CD4-positive, alpha-beta memory T cell (primary cell): ENCODE measurements at regions not wholly inside any gene's neighbourhood (a gene's known extent, or its start where the extent isn't known, plus 50 kb on each side); places are given as distances from the start of the nearest gene placed in this dataset.

ENCODE experiments used
- CTCF ChIA-PET: fragments of 350-600 bp; sonication (Branson Sonifier 250); formaldehyde crosslinking; loops from one replicate; lab custom pipeline; 2021; ENCODE audit warnings: inconsistent platforms; ENCODE audit not compliant: partially characterized antibody; lab: Charles Lee
- POLR2A ChIA-PET: fragments of 350-600 bp; sonication (Branson Sonifier 250); formaldehyde crosslinking; loops from one replicate; lab custom pipeline; 2021; ENCODE audit not compliant: partially characterized antibody; lab: Charles Lee
- DNase-seq, 5 donors: peaks; one replicate each; pipeline versions ENCODE4 v3.0.0 to v3.0.0-alpha.2; 2020 to 2022; ENCODE audit warnings: mixed read lengths in 1 of 5
- H3K27ac ChIP-seq: one replicate; pipeline ENCODE4 v1.7.0; 2013; ENCODE audit warnings: low read depth, low read length
- H3K27me3 ChIP-seq: 2 replicates; pipeline ENCODE4 v1.7.0; 2013; ENCODE audit warnings: mild to moderate bottlenecking, low read length, moderate library complexity; ENCODE audit not compliant: insufficient read depth
- H3K36me3 ChIP-seq: 2 replicates; pipeline ENCODE4 v1.7.0; 2013; ENCODE audit warnings: mild to moderate bottlenecking, low read length, moderate library complexity; ENCODE audit not compliant: insufficient read depth
- H3K4me1 ChIP-seq: 2 replicates; pipeline ENCODE4 v1.7.0; 2013; ENCODE audit warnings: mild to moderate bottlenecking, low read length, moderate library complexity; ENCODE audit not compliant: insufficient read depth
- H3K4me3 ChIP-seq, 2 donors: one replicate each; pipeline ENCODE4 v1.7.0; 2013; ENCODE audit warnings: low read length in 2 of 2, mild to moderate bottlenecking in 1 of 2
- H3K9me3 ChIP-seq, 2 donors: one replicate each; pipeline ENCODE4 v1.7.0; 2013; ENCODE audit warnings: low read length in 2 of 2, control low read depth in 1 of 2; ENCODE audit not compliant: control insufficient read depth in 1 of 2
- H3K27ac Mint-ChIP-seq, 7 donors: one replicate each; pipeline ENCODE4 v1.8.0; 2020 to 2021; ENCODE audit warnings: mixed read lengths in 7 of 7, mild to moderate bottlenecking in 6 of 7, inconsistent platforms in 3 of 7, moderate library complexity in 3 of 7
- H3K27me3 Mint-ChIP-seq, 2 donors: one replicate each; pipeline ENCODE4 v1.8.0; 2020 to 2021; ENCODE audit warnings: mixed read lengths in 2 of 2
- H3K36me3 Mint-ChIP-seq, 2 donors: one replicate each; pipeline ENCODE4 v1.8.0; 2020 to 2021; ENCODE audit warnings: mixed read lengths in 2 of 2, inconsistent platforms in 1 of 2, mild to moderate bottlenecking in 1 of 2
- H3K4me1 Mint-ChIP-seq, 4 donors: one replicate each; pipeline ENCODE4 v1.8.0; 2020 to 2021; ENCODE audit warnings: mixed read lengths in 4 of 4, mild to moderate bottlenecking in 1 of 4
- H3K4me3 Mint-ChIP-seq, 8 donors: one replicate each; pipeline ENCODE4 v1.8.0; 2020 to 2021; ENCODE audit warnings: mixed read lengths in 8 of 8, mild to moderate bottlenecking in 7 of 8, moderate library complexity in 6 of 8, inconsistent platforms in 3 of 8
- H3K9me3 Mint-ChIP-seq, 8 donors: one replicate each; pipeline ENCODE4 v1.8.0; 2020 to 2021; ENCODE audit warnings: mixed read lengths in 8 of 8, mild to moderate bottlenecking in 5 of 8, inconsistent platforms in 3 of 8, moderate library complexity in 1 of 8
- intact Hi-C: fragments of 100-400 bp; cut with micrococcal nuclease; formaldehyde crosslinking; loops from one replicate; pipeline ENCODE4 v1.15.1; 2023

DNA sequence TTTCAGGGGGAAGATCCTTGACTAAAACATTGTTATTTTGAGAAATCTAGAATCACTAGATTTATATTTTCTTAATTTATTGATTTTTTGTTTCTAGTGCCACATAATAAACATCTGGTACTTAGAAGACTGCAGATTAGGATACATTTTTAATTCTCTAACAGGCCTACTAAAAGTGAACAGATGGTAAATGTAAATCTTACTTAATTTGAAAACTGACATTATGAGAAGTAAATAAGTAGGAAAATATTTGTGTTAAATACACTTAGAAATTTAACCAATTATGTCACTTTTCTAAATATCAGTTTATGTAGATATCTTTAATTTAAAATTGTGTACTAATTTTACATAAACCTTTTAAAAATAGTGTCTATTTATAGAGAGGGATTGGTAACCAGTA is 2255.6 kb upstream of the PCDH20 start:
- H3K36me3 ChIP-seq = no peaks in the 10 kb centered on the region
- H3K27me3 ChIP-seq = no peaks in the 10 kb centered on the region
- H3K9me3 Mint-ChIP-seq = peaks cover 0 to 6% (median under 1%) of the 10 kb centered on the region in 8 donors
- no peak overlapping the region for H3K27ac Mint-ChIP-seq
- DNase-seq = no peak
- intact Hi-C loops = no loop called here
- H3K4me1 Mint-ChIP-seq = no peaks in the 10 kb centered on the region
- H3K4me3 Mint-ChIP-seq = no peak overlapping the region
- H3K36me3 Mint-ChIP-seq = no peaks in the 10 kb centered on the region
- no peaks in the 10 kb centered on the region for H3K9me3 ChIP-seq
- no peaks in the 10 kb centered on the region for H3K4me1 ChIP-seq
- ChIA-PET CTCF (no interaction called here), POLR2A (no interaction called here)
- H3K27me3 Mint-ChIP-seq = no peaks in the 10 kb centered on the region
- no peak overlapping the region for H3K4me3 ChIP-seq
- no peak overlapping the region for H3K27ac ChIP-seq

DNA sequence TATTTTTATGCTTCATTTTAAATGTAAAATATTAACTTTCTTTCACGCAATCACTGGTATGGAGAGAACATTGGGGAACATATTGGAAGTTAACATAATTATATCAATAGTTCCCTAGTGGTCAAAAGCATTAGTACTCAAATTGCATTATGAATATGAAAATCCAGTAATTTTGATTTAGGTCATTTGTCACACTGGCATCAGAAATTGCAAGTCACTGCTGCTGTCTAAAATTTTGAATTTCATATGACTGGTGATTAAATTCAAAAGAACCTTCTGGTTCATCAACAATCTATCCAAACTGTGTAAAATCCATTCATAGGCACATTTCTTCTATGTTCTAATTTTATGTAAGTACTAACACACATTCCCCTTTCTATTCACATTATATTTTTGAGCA is 2235.7 kb upstream of the PCDH20 start:
- Histone ChIP-seq H3K36me3 (no peaks in the 10 kb centered on the region), H3K4me3 (no peak overlapping the region), H3K9me3 (no peaks in the 10 kb centered on the region), H3K27me3 (no peaks in the 10 kb centered on the region), H3K4me1 (no peaks in the 10 kb centered on the region), H3K27ac (no peak overlapping the region)
- no peaks in the 10 kb centered on the region for H3K36me3 Mint-ChIP-seq
- DNase-seq = no peak
- no peaks in the 10 kb centered on the region for H3K4me1 Mint-ChIP-seq
- intact Hi-C loops = loop anchor here (10.0 kb wide), 1 partner anchor 63 kb away; no protein-coding TSS in a partner anchor
- POLR2A ChIA-PET = no interaction called here
- CTCF ChIA-PET = no interaction called here
- H3K27ac Mint-ChIP-seq = no peak overlapping the region
- no peaks in the 10 kb centered on the region for H3K27me3 Mint-ChIP-seq
- H3K4me3 Mint-ChIP-seq = no peak overlapping the region
- H3K9me3 Mint-ChIP-seq = peaks cover 3 to 20% (median 6%) of the 10 kb centered on the region in 8 donors

DNA sequence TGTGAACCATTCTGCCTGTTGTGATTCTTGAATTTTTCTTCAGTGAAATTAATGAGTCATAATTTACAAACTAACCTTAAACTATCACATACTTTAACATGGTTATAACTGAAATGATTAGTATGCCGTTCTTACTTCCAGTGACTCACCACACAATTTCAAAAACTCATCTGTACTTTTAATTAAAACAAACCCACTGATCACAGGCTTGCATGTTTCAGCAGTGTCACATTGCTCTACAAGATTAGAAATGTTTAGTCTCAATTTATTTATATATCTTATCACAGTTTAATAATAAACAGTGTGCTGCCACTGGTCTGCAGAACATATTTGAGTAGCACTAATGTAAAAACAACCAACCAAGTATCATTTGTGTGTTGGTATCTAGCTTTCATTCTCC is 2227.9 kb upstream of the PCDH20 start:
- Histone ChIP-seq H3K9me3 (no peaks in the 10 kb centered on the region), H3K27ac (no peak overlapping the region), H3K27me3 (no peaks in the 10 kb centered on the region), H3K4me1 (no peaks in the 10 kb centered on the region), H3K4me3 (no peak overlapping the region), H3K36me3 (no peaks in the 10 kb centered on the region)
- ChIA-PET POLR2A (no interaction called here), CTCF (no interaction called here)
- DNase-seq = no peak
- H3K4me3 Mint-ChIP-seq = no peak overlapping the region
- intact Hi-C loops = no loop called here
- no peaks in the 10 kb centered on the region for H3K4me1 Mint-ChIP-seq
- no peak overlapping the region for H3K27ac Mint-ChIP-seq
- H3K9me3 Mint-ChIP-seq = peaks cover 0 to 4% (median under 1%) of the 10 kb centered on the region in 8 donors
- H3K27me3 Mint-ChIP-seq = no peaks in the 10 kb centered on the region
- H3K36me3 Mint-ChIP-seq = no peaks in the 10 kb centered on the region

DNA sequence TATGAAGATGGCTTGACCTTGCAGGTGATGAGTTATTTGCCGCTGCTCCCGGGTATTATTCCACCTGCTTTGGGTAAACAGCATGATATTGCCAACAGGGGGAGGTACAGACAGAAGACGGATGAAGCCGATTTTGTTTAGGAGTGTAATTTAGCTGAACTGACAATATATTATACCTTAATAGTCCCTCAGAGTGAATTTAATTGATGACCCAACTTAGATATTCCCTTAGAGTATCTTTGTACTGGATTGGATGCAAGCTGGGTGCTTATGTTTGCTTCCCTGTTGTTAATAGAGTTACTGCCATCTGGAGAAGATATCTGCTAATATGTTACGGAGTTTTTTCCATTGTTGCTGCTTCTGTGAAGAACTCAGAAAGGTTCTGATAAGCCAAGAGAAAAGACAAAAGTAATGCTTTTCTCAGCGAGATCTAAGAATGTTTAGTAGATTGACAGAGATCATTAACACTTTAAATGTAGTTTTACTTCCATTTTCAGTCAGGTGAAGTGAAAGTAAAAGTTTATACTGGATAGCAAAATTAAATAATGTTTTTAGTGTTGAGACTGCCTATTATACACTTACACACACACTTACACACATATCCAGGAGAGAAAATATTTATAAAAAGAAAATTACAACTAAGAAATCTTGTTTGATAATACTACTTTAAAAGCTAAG is 2220.8 kb upstream of the PCDH20 start:
- Histone ChIP-seq H3K9me3 (peaks cover 0 to 3% of the 10 kb centered on the region in 2 donors), H3K27me3 (no peaks in the 10 kb centered on the region), H3K4me3 (no peak overlapping the region), H3K4me1 (no peaks in the 10 kb centered on the region), H3K36me3 (no peaks in the 10 kb centered on the region), H3K27ac (no peak overlapping the region)
- no peaks in the 10 kb centered on the region for H3K36me3 Mint-ChIP-seq
- H3K27me3 Mint-ChIP-seq = no peaks in the 10 kb centered on the region
- POLR2A ChIA-PET = no interaction called here
- H3K9me3 Mint-ChIP-seq = peaks cover 0 to 4% (median 0%) of the 10 kb centered on the region in 8 donors
- peaks cover 0 to 1% (median 0%) of the 10 kb centered on the region in 4 donors for H3K4me1 Mint-ChIP-seq
- peak overlapping the region; percentile 10 to 77 (median 46) for H3K4me3 Mint-ChIP-seq
- H3K27ac Mint-ChIP-seq = no peak overlapping the region
- intact Hi-C loops = no loop called here
- no peak for DNase-seq
- CTCF ChIA-PET = no interaction called here

DNA sequence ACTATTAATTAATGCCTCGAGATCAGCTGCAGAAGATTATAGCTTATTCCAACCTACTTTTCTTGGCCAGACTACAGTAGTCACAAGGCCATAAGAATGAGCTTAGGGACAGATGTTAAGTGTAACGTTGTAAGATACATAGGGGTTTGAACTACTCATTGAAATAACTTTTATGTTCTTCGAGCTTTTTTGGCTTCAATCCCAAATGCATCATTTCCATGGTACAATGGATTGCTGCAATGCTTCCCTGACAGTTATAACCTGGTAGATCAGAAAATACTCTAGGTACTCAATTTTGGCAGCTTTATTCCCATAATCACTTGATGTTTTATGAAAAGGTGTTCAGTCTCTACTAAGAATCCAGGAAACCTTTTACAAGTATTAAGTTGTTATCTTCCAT is 2216.7 kb upstream of the PCDH20 start:
- Mint-ChIP-seq H3K27me3 (no peaks in the 10 kb centered on the region), H3K27ac (no peak overlapping the region), H3K4me3 (no peak overlapping the region), H3K4me1 (peaks cover 0 to 1% (median 0%) of the 10 kb centered on the region in 4 donors), H3K9me3 (peaks cover 0 to 9% (median under 1%) of the 10 kb centered on the region in 8 donors), H3K36me3 (no peaks in the 10 kb centered on the region)
- intact Hi-C loops = no loop called here
- H3K4me1 ChIP-seq = no peaks in the 10 kb centered on the region
- peaks cover 0 to 3% of the 10 kb centered on the region in 2 donors for H3K9me3 ChIP-seq
- POLR2A ChIA-PET = no interaction called here
- no peaks in the 10 kb centered on the region for H3K27me3 ChIP-seq
- H3K36me3 ChIP-seq = no peaks in the 10 kb centered on the region
- CTCF ChIA-PET = no interaction called here
- no peak overlapping the region for H3K4me3 ChIP-seq
- no peak overlapping the region for H3K27ac ChIP-seq
- DNase-seq = no peak

DNA sequence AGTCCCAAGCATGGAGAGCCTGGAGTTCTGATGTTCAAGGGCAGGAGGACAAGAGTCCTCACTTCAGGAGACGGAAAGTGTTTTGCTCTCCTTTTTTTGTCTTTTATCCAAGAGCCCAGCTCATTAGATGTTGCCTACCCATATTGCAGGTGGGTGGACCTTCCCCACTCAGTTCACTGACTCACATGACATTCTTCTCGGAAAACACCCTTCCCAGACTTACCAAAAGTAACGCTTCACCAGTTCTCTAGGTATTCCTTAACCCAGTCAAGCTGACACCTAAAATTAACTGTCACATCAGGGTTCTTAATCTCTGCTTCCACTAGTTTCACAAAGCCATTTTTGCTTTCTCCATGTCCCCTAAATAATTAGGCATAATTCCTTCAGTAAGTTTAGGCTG is 2215.4 kb upstream of the PCDH20 start:
- no peaks in the 10 kb centered on the region for H3K27me3 ChIP-seq
- CTCF ChIA-PET = no interaction called here
- no peak overlapping the region for H3K4me3 ChIP-seq
- Mint-ChIP-seq H3K4me3 (no peak overlapping the region), H3K27ac (no peak overlapping the region), H3K9me3 (peaks cover 0 to 9% (median 2%) of the 10 kb centered on the region in 8 donors), H3K36me3 (no peaks in the 10 kb centered on the region), H3K27me3 (no peaks in the 10 kb centered on the region), H3K4me1 (no peaks in the 10 kb centered on the region)
- H3K36me3 ChIP-seq = no peaks in the 10 kb centered on the region
- H3K4me1 ChIP-seq = no peaks in the 10 kb centered on the region
- no peak for DNase-seq
- intact Hi-C loops = no loop called here
- peaks cover 0 to 3% of the 10 kb centered on the region in 2 donors for H3K9me3 ChIP-seq
- H3K27ac ChIP-seq = no peak overlapping the region
- POLR2A ChIA-PET = no interaction called here

DNA sequence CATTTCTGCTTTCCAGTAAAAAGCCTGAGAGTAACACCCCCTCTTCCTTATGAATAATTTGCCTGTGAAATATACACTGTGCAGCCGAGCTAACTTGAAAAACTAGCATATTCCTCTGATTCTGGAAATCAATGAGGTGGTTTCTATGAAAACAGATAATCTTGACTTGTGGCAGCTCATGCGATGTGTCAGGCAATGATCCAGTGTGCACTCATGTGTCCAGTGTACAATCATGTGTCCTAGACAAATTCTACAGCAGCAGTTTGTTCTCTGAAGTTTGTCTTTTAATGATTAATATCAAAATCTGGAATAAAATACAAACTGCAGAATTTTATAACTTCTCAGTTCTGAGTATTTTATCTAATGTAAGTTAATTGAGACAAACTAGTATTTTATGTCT is 2213.9 kb upstream of the PCDH20 start:
- intact Hi-C loops = no loop called here

More for the DNA sequence above, 2213.9 kb upstream of the PCDH20 start:
- H3K9me3 Mint-ChIP-seq = peaks cover 0 to 9% (median 3%) of the 10 kb centered on the region in 8 donors
- H3K4me1 Mint-ChIP-seq = no peaks in the 10 kb centered on the region
- H3K36me3 Mint-ChIP-seq = no peaks in the 10 kb centered on the region
- H3K27ac ChIP-seq = no peak overlapping the region
- no peaks in the 10 kb centered on the region for H3K27me3 Mint-ChIP-seq
- no peaks in the 10 kb centered on the region for H3K27me3 ChIP-seq
- no peak for DNase-seq
- no peaks in the 10 kb centered on the region for H3K4me1 ChIP-seq
- peaks cover 0 to 3% of the 10 kb centered on the region in 2 donors for H3K9me3 ChIP-seq
- H3K4me3 ChIP-seq = no peak overlapping the region
- H3K4me3 Mint-ChIP-seq = no peak overlapping the region
- no peaks in the 10 kb centered on the region for H3K36me3 ChIP-seq
- no peak overlapping the region for H3K27ac Mint-ChIP-seq
- ChIA-PET CTCF (no interaction called here), POLR2A (no interaction called here)
